Activated CD4-positive, alpha-beta memory T cell treated with anti-CD3 and anti-CD28 coated beads, Interleukin-2, amount 10 ng/mL, durations not matched to agents 7 days and 5 days (primary cell): ENCODE measurements at regions not wholly inside any gene's neighbourhood (a gene's known extent, or its start where the extent isn't known, plus 50 kb on each side); places are given as distances from the start of the nearest gene placed in this dataset.
A peak's percentile ranks its signal among the peaks of the same experiment; 100 is the strongest.

ENCODE experiments used
- CTCF ChIA-PET: fragments of 350-600 bp; sonication (Branson Sonifier 250); formaldehyde crosslinking; loops from one replicate; lab custom pipeline; 2021; ENCODE audit warnings: antibody characterized with exemption, inconsistent platforms; lab: Charles Lee
- POLR2A ChIA-PET: fragments of 350-600 bp; sonication (Branson Sonifier 250); formaldehyde crosslinking; loops from one replicate; lab custom pipeline; 2021; ENCODE audit warnings: antibody characterized with exemption; lab: Charles Lee
- DNase-seq: peaks from one replicate; pipeline ENCODE4 v3.0.0-alpha.2; 2020
- H3K27ac Mint-ChIP-seq: one replicate; pipeline ENCODE4 v1.8.0; 2021; ENCODE audit warnings: mild to moderate bottlenecking, mixed read lengths
- H3K27me3 Mint-ChIP-seq: one replicate; pipeline ENCODE4 v1.8.0; 2021; ENCODE audit warnings: mixed read lengths
- H3K36me3 Mint-ChIP-seq: one replicate; pipeline ENCODE4 v1.8.0; 2021; ENCODE audit warnings: low read depth, mixed read lengths
- H3K4me1 Mint-ChIP-seq: one replicate; pipeline ENCODE4 v1.8.0; 2021; ENCODE audit warnings: mixed read lengths
- H3K4me3 Mint-ChIP-seq: one replicate; pipeline ENCODE4 v1.8.0; 2021; ENCODE audit warnings: mild to moderate bottlenecking, mixed read lengths
- H3K9me3 Mint-ChIP-seq: one replicate; pipeline ENCODE4 v1.8.0; 2021; ENCODE audit warnings: mixed read lengths

- POLR2A ChIA-PET: interaction anchor here (1.1 to 1.7 kb wide), 5 partner anchors 16 to 358 kb away, joined by 3 to 6 read pairs (median 4); partner anchors contain the start of genes GPRIN3 and TIGD2
- CTCF ChIA-PET: interaction anchor here (1.2 to 1.9 kb wide), 3 partner anchors 171 to 244 kb away, joined by 3 to 7 read pairs (median 6); no protein-coding TSS in a partner anchor
- H3K4me3 Mint-ChIP-seq: peak overlapping the region; percentile 35
- peak overlapping the region; percentile 69 for H3K27ac Mint-ChIP-seq
- H3K4me1 Mint-ChIP-seq: peaks cover 23% of the 10 kb centered on the region
- H3K36me3 Mint-ChIP-seq: no peaks in the 10 kb centered on the region
- H3K27me3 Mint-ChIP-seq: no peaks in the 10 kb centered on the region
- no peaks in the 10 kb centered on the region for H3K9me3 Mint-ChIP-seq
- DNase-seq: peak; percentile 42
Observed at GRCh38 chr4:89469930-89470375, 162.4 kb upstream of the GPRIN3 start.

DNA sequence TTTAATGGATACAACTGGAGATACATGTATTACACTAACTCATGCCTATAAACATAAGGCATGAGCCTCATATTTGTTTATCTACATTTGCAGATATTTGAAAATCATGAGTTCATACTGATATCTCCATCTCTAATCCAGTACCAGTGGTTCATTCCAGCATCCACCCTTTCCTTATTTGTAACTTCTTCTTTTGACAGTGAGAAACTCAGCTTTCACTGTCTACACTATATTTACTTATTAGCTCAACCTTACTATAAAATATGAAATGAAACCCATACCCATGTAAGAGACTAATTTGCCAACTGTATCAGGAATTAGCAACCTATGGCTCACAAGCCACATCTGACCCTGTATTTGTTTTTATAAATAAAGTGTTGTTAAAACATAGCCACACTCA is 161.9 kb upstream of the GPRIN3 start:
- CTCF ChIA-PET: interaction anchor here (1.7 to 1.9 kb wide), 2 partner anchors 170 to 243 kb away, joined by 6 to 7 read pairs; no protein-coding TSS in a partner anchor
- no peaks in the 10 kb centered on the region for H3K9me3 Mint-ChIP-seq
- POLR2A ChIA-PET: interaction anchor here (1.1 to 1.7 kb wide), 4 partner anchors 17 to 358 kb away, joined by 3 to 6 read pairs (median 4); partner anchors contain the start of genes GPRIN3 and TIGD2
- DNase-seq: no peak
- H3K4me1 Mint-ChIP-seq: peaks cover 23% of the 10 kb centered on the region
- H3K36me3 Mint-ChIP-seq: no peaks in the 10 kb centered on the region
- H3K27ac Mint-ChIP-seq: peak overlapping the region; percentile 69
- H3K27me3 Mint-ChIP-seq: no peaks in the 10 kb centered on the region
- H3K4me3 Mint-ChIP-seq: no peak overlapping the region

DNA sequence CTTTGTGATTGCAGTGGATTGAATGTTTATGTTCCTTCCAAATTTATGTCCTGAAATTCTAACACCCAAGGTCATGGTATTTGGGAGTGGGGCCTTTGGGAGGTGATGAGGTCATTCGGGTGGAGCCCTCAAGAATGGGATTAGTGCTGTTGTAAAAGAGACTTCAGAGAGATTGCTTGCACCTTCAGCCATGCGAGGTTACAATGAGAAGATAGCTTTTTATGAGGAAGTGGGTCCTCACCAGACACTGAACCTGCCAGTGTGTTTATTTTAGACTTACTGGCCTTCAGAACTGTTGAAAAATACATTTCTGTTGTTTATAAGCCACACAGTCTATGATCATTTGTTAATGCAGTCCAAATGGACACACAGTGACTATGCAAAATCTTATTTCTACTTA is 161.0 kb upstream of the GPRIN3 start:
- CTCF ChIA-PET: no interaction called here
- Mint-ChIP-seq H3K36me3 (no peaks in the 10 kb centered on the region), H3K4me3 (no peak overlapping the region), H3K27me3 (no peaks in the 10 kb centered on the region), H3K9me3 (no peaks in the 10 kb centered on the region), H3K27ac (peak overlapping the region; percentile 33), H3K4me1 (peaks cover 23% of the 10 kb centered on the region)
- no peak for DNase-seq
- POLR2A ChIA-PET: no interaction called here

DNA sequence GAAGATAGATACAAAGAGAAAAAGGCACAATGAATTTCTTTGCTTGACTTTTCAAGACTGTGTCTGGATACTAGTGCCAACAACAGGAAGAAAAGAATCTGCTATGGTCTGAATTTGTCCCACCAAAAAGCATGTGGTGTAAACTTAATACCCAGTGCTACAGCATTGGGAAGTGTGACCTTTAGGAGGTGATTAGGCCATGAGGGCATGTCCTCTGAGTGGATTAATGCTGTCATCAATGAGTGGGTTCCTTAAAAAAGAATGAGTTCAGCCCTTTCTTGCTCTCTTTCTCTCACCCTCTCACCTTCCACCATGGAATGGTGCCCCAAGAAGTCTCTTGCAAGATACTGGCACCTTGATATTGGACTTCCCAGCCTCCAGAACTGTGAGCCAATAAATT is 155.7 kb upstream of the GPRIN3 start:
- peaks cover 5% of the 10 kb centered on the region for H3K27me3 Mint-ChIP-seq
- H3K4me3 Mint-ChIP-seq: no peak overlapping the region
- POLR2A ChIA-PET: no interaction called here
- H3K36me3 Mint-ChIP-seq: no peaks in the 10 kb centered on the region
- H3K9me3 Mint-ChIP-seq: no peaks in the 10 kb centered on the region
- no peaks in the 10 kb centered on the region for H3K4me1 Mint-ChIP-seq
- no peak overlapping the region for H3K27ac Mint-ChIP-seq
- CTCF ChIA-PET: no interaction called here
- no peak for DNase-seq

DNA sequence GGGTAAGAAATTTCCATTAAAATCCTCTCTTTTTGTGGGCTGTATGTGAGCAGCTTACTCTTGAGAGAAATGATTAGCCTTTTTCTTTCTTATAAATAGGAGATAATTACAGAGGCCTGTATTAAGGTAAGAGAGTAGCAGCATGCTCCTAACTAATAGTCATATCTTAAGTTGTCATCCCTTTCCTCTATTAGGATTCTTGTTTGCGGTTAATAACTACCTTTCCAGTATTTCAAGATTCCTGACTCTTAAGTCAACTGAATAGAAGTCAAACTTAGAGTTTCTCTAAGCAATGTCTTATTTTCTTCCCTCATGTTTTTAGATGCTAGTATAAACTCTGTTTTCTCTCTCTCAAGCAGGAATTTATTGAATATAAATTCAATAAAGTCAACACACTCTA is 139.9 kb upstream of the GPRIN3 start:
- H3K4me3 Mint-ChIP-seq: no peak overlapping the region
- H3K36me3 Mint-ChIP-seq: peaks cover 7% of the 10 kb centered on the region
- DNase-seq: no peak
- H3K9me3 Mint-ChIP-seq: peaks cover 13% of the 10 kb centered on the region
- no peaks in the 10 kb centered on the region for H3K4me1 Mint-ChIP-seq
- ChIA-PET POLR2A (no interaction called here), CTCF (no interaction called here)
- H3K27ac Mint-ChIP-seq: no peak overlapping the region
- H3K27me3 Mint-ChIP-seq: peaks cover 4% of the 10 kb centered on the region

DNA sequence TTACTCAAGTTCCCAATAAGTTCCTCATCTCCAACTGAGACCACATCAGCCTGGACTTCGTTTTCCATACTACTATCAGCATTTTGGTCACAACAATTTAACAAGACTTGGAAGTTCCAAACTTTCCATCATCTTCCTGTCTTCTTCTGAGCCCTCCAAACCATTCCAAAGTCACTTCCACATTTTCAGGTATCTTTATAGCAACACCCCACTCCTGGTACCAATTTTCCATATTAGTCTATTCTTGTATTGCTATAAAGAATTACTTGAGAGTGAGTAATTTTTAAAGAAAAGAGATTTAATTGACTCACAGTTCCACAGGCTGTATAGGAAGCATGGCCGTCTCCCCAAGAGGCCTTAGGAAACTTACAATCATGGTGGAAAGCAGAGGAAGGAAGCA is 138.6 kb upstream of the GPRIN3 start:
- Mint-ChIP-seq H3K36me3 (peaks cover 7% of the 10 kb centered on the region), H3K27me3 (peaks cover 4% of the 10 kb centered on the region), H3K4me3 (no peak overlapping the region), H3K27ac (no peak overlapping the region), H3K4me1 (no peaks in the 10 kb centered on the region), H3K9me3 (peaks cover 13% of the 10 kb centered on the region)
- CTCF ChIA-PET: no interaction called here
- POLR2A ChIA-PET: no interaction called here
- no peak for DNase-seq

DNA sequence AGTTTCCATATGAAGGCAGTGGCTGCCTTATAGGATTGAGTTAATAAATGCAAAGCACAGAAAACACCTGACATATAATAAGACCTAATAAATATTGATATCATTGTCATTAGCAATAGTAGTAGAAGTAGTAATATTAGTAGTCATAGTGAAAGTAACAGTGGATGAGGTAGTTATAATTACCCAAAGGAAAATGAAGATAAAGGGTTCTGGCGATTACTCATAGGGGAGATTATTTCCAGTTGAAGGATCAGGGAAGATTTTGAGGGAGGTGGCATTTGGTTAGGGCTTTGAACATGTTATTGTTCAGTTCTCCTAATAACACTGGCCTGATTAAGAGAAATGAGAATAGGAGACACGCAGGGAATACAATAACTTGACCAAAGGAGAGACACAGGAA is 131.9 kb upstream of the GPRIN3 start:
- ChIA-PET POLR2A (interaction anchor here (1.5 kb wide), 1 partner anchor 150 kb away, joined by 3 read pairs; no protein-coding TSS in a partner anchor), CTCF (interaction anchor here (1.0 to 1.5 kb wide), 3 partner anchors 20 to 219 kb away, joined by 3 to 6 read pairs (median 3); no protein-coding TSS in a partner anchor)
- DNase-seq: no peak
- no peak overlapping the region for H3K4me3 Mint-ChIP-seq
- peaks cover 10% of the 10 kb centered on the region for H3K4me1 Mint-ChIP-seq
- no peaks in the 10 kb centered on the region for H3K9me3 Mint-ChIP-seq
- H3K27me3 Mint-ChIP-seq: peaks cover 6% of the 10 kb centered on the region
- no peak overlapping the region for H3K27ac Mint-ChIP-seq
- H3K36me3 Mint-ChIP-seq: no peaks in the 10 kb centered on the region

- CTCF ChIA-PET: interaction anchor here (0.6 to 1.5 kb wide), 6 partner anchors 21 to 465 kb away, joined by 3 to 6 read pairs (median 3); no protein-coding TSS in a partner anchor
- Mint-ChIP-seq H3K27ac (no peak overlapping the region), H3K9me3 (no peaks in the 10 kb centered on the region), H3K4me3 (no peak overlapping the region), H3K27me3 (peaks cover 6% of the 10 kb centered on the region), H3K36me3 (no peaks in the 10 kb centered on the region), H3K4me1 (peaks cover 11% of the 10 kb centered on the region)
- DNase-seq: peak; percentile 53
- POLR2A ChIA-PET: interaction anchor here (1.0 to 1.5 kb wide), 2 partner anchors 131 to 149 kb away, joined by 3 read pairs; partner anchors contain the start of gene GPRIN3
Observed at GRCh38 chr4:89438102-89438831, 130.7 kb upstream of the GPRIN3 start.

DNA sequence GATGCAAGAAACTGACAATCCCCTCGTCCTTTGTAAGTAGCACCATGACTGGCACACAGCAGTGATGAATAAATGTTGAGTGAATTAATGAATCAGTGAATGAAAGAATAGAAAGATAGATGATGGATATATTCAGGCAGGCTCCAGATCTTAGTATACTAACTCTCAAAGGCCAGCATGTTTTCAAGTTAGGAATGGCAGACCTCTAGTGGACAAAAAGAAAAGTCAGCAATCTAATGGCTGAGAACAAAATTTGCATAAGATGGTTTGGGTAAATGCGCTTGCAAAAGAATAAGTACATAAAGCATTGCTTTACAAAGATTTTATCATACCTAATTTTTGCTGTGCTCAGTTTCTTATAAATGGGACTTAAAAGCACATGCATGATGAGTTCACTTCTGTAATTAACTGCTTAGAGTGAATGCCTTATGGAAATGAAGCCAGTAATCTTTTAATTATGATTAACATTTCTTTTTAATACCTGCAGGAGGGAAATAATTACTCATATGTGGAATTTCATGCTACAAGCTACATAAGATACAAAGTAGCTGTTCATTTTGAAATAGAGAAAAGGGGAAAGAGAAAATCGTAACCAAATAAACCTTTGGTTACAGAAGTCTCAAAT is 126.9 kb upstream of the GPRIN3 start:
- Mint-ChIP-seq H3K9me3 (no peaks in the 10 kb centered on the region), H3K27me3 (peaks cover 2% of the 10 kb centered on the region), H3K36me3 (no peaks in the 10 kb centered on the region), H3K4me1 (peaks cover 11% of the 10 kb centered on the region), H3K27ac (no peak overlapping the region), H3K4me3 (no peak overlapping the region)
- ChIA-PET POLR2A (interaction anchor here (1.0 to 2.1 kb wide), 3 partner anchors 126 to 140 kb away, joined by 3 to 13 read pairs (median 3); no protein-coding TSS in a partner anchor), CTCF (interaction anchor here (0.5 to 3.2 kb wide), 9 partner anchors 127 to 271 kb away, joined by 3 to 73 read pairs (median 4); partner anchors contain the start of gene GPRIN3)
- DNase-seq: no peak

DNA sequence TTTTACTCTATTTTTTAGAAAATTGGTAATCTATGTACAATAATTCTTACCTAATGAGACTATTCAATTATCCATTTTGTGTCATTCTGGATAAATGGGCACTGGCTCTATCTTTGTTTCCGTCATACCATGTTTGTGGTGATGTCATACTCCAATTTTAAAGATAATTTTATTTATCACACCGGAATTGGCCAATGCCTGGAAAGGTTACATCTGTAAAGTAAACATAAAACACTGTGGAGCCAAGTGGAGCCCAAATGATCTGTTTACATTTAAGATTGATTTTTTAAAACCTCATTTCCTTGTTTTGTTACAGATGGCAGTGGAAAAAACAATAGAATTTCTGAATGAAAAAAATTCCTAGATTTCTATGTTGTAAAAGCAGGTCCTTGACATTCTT is 120.2 kb upstream of the GPRIN3 start:
- no peak for DNase-seq
- POLR2A ChIA-PET: no interaction called here
- no peaks in the 10 kb centered on the region for H3K27me3 Mint-ChIP-seq
- H3K27ac Mint-ChIP-seq: no peak overlapping the region
- no peak overlapping the region for H3K4me3 Mint-ChIP-seq
- H3K9me3 Mint-ChIP-seq: peaks cover 5% of the 10 kb centered on the region
- H3K4me1 Mint-ChIP-seq: no peaks in the 10 kb centered on the region
- H3K36me3 Mint-ChIP-seq: peaks cover 2% of the 10 kb centered on the region
- CTCF ChIA-PET: interaction anchor here (0.7 kb wide), 1 partner anchor 201 kb away, joined by 3 read pairs; no protein-coding TSS in a partner anchor

GRCh38 chr4:89425023-89425422 is 117.4 kb upstream of the GPRIN3 start:
- no peak overlapping the region for H3K4me3 Mint-ChIP-seq
- no peak overlapping the region for H3K27ac Mint-ChIP-seq
- ChIA-PET POLR2A (no interaction called here), CTCF (no interaction called here)
- no peak for DNase-seq
- peaks cover 2% of the 10 kb centered on the region for H3K36me3 Mint-ChIP-seq
- no peaks in the 10 kb centered on the region for H3K27me3 Mint-ChIP-seq
- no peaks in the 10 kb centered on the region for H3K4me1 Mint-ChIP-seq
- H3K9me3 Mint-ChIP-seq: peaks cover 5% of the 10 kb centered on the region

- Mint-ChIP-seq H3K27ac (no peak overlapping the region), H3K4me1 (no peaks in the 10 kb centered on the region)
- CTCF ChIA-PET: no interaction called here
Observed at GRCh38 chr4:89422441-89422990, 114.9 kb upstream of the GPRIN3 start.

DNA sequence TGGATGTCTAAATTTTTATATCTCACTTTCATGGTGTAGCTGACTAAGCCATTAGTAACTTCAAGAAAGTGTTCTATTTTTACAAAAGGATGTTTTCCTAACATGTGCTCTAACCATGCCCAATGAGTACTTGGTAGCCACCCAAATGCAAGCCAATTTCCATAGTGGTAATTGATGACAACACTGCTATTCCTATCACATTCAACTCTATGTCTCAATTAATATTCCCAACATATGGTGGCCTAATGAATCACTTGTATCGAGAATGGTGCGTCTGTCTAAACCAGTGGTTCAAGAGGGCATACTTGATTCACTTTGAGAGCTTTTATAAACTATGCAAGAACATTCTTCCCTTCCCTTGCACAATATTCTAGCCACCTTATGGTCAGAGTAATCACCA is 112.9 kb upstream of the GPRIN3 start:
- CTCF ChIA-PET: no interaction called here
- no peak for DNase-seq
- Mint-ChIP-seq H3K27ac (no peak overlapping the region), H3K9me3 (no peaks in the 10 kb centered on the region), H3K4me3 (no peak overlapping the region), H3K27me3 (no peaks in the 10 kb centered on the region), H3K4me1 (no peaks in the 10 kb centered on the region), H3K36me3 (no peaks in the 10 kb centered on the region)
- POLR2A ChIA-PET: no interaction called here

More at GRCh38 chr4:89422441-89422990, 114.9 kb upstream of the GPRIN3 start:
- no peak for DNase-seq
- POLR2A ChIA-PET: no interaction called here
- Mint-ChIP-seq H3K27me3 (no peaks in the 10 kb centered on the region), H3K4me3 (no peak overlapping the region), H3K9me3 (peaks cover 5% of the 10 kb centered on the region), H3K36me3 (peaks cover 2% of the 10 kb centered on the region)
